ENCODE measurements at regions not wholly inside any gene's neighbourhood (a gene's known extent, or its start where the extent isn't known, plus 50 kb on each side); places are given as distances from the start of the nearest gene placed in this dataset.

DNA sequence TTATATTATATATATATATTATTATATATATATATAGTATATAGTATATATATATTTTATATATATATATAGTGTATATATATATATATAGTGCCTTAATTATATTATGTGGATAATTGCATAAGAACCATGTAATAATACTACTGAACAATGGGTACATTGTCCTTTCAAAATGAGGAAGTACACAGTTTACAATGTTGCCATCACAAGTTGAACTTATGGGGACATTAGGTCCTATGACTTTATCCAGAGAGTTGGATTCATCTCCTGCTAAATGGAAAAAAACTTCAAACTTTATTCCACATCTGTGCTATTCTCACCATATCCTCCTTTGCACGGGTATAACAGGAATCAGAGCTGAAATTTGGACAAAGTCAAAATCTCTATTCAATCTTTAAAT lies 105.0 kb upstream of the AGR3 start:
- no peak for ATAC-seq
- TF ChIP-seq, protein P1, sequence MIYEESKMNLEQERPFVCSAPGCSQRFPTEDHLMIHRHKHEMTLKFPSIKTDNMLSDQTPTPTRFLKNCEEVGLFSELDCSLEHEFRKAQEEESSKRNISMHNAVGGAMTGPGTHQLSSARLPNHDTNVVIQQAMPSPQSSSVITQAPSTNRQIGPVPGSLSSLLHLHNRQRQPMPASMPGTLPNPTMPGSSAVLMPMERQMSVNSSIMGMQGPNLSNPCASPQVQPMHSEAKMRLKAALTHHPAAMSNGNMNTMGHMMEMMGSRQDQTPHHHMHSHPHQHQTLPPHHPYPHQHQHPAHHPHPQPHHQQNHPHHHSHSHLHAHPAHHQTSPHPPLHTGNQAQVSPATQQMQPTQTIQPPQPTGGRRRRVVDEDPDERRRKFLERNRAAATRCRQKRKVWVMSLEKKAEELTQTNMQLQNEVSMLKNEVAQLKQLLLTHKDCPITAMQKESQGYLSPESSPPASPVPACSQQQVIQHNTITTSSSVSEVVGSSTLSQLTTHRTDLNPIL (CRISPR knock-in tag; IDR thresholded peaks at IDR 0.05; ENCODE audit: low read depth), result no peak
- TF ChIP-seq BACH2 (CRISPR knock-in tag; IDR thresholded peaks at IDR 0.05; ENCODE audit: borderline replicate concordance), result no peak
- TF ChIP-seq ZNF70 (CRISPR knock-in tag; IDR thresholded peaks at IDR 0.05), result no peak
- TF ChIP-seq ARNTL (CRISPR knock-in tag; IDR thresholded peaks at IDR 0.05; ENCODE audit: borderline replicate concordance, low read depth), result no peak
- TF ChIP-seq, protein P2, sequence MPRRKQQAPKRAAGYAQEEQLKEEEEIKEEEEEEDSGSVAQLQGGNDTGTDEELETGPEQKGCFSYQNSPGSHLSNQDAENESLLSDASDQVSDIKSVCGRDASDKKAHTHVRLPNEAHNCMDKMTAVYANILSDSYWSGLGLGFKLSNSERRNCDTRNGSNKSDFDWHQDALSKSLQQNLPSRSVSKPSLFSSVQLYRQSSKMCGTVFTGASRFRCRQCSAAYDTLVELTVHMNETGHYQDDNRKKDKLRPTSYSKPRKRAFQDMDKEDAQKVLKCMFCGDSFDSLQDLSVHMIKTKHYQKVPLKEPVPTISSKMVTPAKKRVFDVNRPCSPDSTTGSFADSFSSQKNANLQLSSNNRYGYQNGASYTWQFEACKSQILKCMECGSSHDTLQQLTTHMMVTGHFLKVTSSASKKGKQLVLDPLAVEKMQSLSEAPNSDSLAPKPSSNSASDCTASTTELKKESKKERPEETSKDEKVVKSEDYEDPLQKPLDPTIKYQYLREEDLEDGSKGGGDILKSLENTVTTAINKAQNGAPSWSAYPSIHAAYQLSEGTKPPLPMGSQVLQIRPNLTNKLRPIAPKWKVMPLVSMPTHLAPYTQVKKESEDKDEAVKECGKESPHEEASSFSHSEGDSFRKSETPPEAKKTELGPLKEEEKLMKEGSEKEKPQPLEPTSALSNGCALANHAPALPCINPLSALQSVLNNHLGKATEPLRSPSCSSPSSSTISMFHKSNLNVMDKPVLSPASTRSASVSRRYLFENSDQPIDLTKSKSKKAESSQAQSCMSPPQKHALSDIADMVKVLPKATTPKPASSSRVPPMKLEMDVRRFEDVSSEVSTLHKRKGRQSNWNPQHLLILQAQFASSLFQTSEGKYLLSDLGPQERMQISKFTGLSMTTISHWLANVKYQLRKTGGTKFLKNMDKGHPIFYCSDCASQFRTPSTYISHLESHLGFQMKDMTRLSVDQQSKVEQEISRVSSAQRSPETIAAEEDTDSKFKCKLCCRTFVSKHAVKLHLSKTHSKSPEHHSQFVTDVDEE (CRISPR knock-in tag; IDR thresholded peaks at IDR 0.05), result no peak
- TF ChIP-seq GLIS3 (CRISPR knock-in tag; IDR thresholded peaks at IDR 0.05), result no peak
- TF ChIP-seq ESRRG (CRISPR knock-in tag; IDR thresholded peaks at IDR 0.05), result no peak
- TF ChIP-seq ZNF565 (CRISPR knock-in tag; conservative IDR thresholded peaks at IDR 0.05; ENCODE audit: low read depth), result no peak
- TF ChIP-seq ISL1 (CRISPR knock-in tag; IDR thresholded peaks at IDR 0.05), result no peak
- TF ChIP-seq, protein P3, sequence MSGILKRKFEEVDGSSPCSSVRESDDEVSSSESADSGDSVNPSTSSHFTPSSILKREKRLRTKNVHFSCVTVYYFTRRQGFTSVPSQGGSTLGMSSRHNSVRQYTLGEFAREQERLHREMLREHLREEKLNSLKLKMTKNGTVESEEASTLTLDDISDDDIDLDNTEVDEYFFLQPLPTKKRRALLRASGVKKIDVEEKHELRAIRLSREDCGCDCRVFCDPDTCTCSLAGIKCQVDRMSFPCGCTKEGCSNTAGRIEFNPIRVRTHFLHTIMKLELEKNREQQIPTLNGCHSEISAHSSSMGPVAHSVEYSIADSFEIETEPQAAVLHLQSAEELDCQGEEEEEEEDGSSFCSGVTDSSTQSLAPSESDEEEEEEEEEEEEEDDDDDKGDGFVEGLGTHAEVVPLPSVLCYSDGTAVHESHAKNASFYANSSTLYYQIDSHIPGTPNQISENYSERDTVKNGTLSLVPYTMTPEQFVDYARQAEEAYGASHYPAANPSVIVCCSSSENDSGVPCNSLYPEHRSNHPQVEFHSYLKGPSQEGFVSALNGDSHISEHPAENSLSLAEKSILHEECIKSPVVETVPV (CRISPR knock-in tag; IDR thresholded peaks at IDR 0.05), result no peak
- TF ChIP-seq SNAI2 (CRISPR knock-in tag; IDR thresholded peaks at IDR 0.05), result no peak
- TF ChIP-seq OSR1 (CRISPR knock-in tag; IDR thresholded peaks at IDR 0.05), result no peak
- no peak for TF ChIP-seq TOX (CRISPR knock-in tag; IDR thresholded peaks at IDR 0.05; ENCODE audit: borderline replicate concordance)
- TF ChIP-seq ZNF8 (CRISPR knock-in tag; IDR thresholded peaks at IDR 0.05), result no peak
- TF ChIP-seq, protein P4, sequence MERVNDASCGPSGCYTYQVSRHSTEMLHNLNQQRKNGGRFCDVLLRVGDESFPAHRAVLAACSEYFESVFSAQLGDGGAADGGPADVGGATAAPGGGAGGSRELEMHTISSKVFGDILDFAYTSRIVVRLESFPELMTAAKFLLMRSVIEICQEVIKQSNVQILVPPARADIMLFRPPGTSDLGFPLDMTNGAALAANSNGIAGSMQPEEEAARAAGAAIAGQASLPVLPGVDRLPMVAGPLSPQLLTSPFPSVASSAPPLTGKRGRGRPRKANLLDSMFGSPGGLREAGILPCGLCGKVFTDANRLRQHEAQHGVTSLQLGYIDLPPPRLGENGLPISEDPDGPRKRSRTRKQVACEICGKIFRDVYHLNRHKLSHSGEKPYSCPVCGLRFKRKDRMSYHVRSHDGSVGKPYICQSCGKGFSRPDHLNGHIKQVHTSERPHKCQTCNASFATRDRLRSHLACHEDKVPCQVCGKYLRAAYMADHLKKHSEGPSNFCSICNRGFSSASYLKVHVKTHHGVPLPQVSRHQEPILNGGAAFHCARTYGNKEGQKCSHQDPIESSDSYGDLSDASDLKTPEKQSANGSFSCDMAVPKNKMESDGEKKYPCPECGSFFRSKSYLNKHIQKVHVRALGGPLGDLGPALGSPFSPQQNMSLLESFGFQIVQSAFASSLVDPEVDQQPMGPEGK (CRISPR knock-in tag; IDR thresholded peaks at IDR 0.05; ENCODE audit: borderline replicate concordance), result no peak
- TF ChIP-seq ZFP30 (CRISPR knock-in tag; IDR thresholded peaks at IDR 0.05), result no peak
- TF ChIP-seq, protein P5, sequence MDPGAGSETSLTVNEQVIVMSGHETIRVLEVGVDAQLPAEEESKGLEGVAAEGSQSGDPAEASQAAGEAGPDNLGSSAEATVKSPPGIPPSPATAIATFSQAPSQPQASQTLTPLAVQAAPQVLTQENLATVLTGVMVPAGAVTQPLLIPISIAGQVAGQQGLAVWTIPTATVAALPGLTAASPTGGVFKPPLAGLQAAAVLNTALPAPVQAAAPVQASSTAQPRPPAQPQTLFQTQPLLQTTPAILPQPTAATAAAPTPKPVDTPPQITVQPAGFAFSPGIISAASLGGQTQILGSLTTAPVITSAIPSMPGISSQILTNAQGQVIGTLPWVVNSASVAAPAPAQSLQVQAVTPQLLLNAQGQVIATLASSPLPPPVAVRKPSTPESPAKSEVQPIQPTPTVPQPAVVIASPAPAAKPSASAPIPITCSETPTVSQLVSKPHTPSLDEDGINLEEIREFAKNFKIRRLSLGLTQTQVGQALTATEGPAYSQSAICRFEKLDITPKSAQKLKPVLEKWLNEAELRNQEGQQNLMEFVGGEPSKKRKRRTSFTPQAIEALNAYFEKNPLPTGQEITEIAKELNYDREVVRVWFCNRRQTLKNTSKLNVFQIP (CRISPR knock-in tag; IDR thresholded peaks at IDR 0.05; ENCODE audit: borderline replicate concordance, low read depth), result no peak
- TF ChIP-seq TCF4 (CRISPR knock-in tag; IDR thresholded peaks at IDR 0.05; ENCODE audit: borderline replicate concordance), result no peak
- no peak for TF ChIP-seq ZC3H10 (CRISPR knock-in tag; IDR thresholded peaks at IDR 0.05)

DNA sequence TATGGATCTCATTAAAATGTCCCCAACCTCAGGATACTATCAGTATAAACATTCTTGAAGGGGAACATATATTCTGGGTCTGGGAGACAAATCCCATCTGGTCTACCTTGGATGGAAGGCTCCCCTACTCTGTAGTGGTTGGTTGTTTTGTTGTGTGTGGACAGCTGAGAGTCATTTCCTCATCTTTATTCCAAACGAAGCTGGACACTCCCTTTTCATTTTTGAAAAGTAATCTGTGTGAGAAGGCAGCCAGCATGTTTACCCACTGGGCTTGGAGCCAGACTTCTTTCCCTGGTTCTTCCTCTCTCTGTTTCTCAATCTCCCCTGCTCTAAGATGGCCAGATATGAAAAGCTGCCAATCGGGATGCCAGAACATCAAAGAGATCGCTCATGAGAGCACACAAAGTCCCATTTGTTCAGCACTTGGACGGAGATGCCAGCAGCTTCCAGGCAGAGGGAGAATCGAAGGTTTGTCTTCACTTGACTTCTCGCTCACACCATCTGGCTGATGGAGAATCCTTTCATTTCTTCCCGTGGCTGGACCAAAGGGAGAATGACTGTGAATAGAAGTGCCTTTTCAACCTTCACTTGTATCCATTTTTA lies 108.1 kb upstream of the AGR3 start:
- no peak for TF ChIP-seq TOX (CRISPR knock-in tag; IDR thresholded peaks at IDR 0.05; ENCODE audit: borderline replicate concordance)
- TF ChIP-seq ISL1 (CRISPR knock-in tag; IDR thresholded peaks at IDR 0.05), result peak; percentile 23; the same call in 1 of the 2 replicates
- peak; percentile 37 for ATAC-seq

DNA sequence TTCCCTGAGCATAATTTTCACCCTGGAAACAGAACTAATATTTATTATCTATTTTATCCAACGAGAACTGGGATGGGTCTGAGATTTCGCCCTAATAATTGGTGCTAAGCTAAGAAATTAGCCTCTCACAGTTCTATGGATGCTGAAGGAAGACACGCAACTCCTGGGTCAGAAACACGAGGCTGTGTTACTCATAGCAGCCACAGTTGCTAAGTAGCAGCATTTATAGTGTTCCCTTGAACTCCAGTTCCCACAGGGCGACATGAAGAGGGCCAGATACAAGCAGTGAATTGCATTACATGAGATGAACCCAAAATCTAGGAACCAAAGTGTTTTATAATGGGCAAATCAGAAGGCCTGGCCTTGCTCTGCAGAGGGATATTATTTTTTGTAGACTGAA lies 109.8 kb upstream of the AGR3 start:
- ATAC-seq, result no peak
- TF ChIP-seq ARNTL (CRISPR knock-in tag; IDR thresholded peaks at IDR 0.05; ENCODE audit: borderline replicate concordance, low read depth) (no peak), ZC3H10 (CRISPR knock-in tag; IDR thresholded peaks at IDR 0.05) (no peak), ZNF565 (CRISPR knock-in tag; conservative IDR thresholded peaks at IDR 0.05; ENCODE audit: low read depth) (no peak), ZNF8 (CRISPR knock-in tag; IDR thresholded peaks at IDR 0.05) (no peak), RARB (CRISPR knock-in tag; IDR thresholded peaks at IDR 0.05) (no peak), SNAI2 (CRISPR knock-in tag; IDR thresholded peaks at IDR 0.05) (no peak), ZNF70 (CRISPR knock-in tag; IDR thresholded peaks at IDR 0.05) (no peak), TOX (CRISPR knock-in tag; IDR thresholded peaks at IDR 0.05; ENCODE audit: borderline replicate concordance) (no peak), ZFP3 (CRISPR knock-in tag; IDR thresholded peaks at IDR 0.05) (no peak), ZFP30 (CRISPR knock-in tag; IDR thresholded peaks at IDR 0.05) (no peak)
- TF ChIP-seq, protein P5 (CRISPR knock-in tag; IDR thresholded peaks at IDR 0.05; ENCODE audit: borderline replicate concordance, low read depth), result no peak
- TF ChIP-seq, protein P4 (CRISPR knock-in tag; IDR thresholded peaks at IDR 0.05; ENCODE audit: borderline replicate concordance), result no peak

Data from SK-N-SH treated with all-trans-retinoic acid at 6 μM for 48 hours (cell line).